ENCODE measurements at regions not wholly inside any gene's neighbourhood (a gene's known extent, or its start where the extent isn't known, plus 50 kb on each side); places are given as distances from the start of the nearest gene placed in this dataset.

- peaks cover 0 to 4% of the 10 kb centered on the region in 2 donors for H3K4me1 ChIP-seq
- no peaks in the 10 kb centered on the region for H3K36me3 ChIP-seq
- H3K27me3 ChIP-seq: no peaks in the 10 kb centered on the region
- peak overlapping the region; percentile 81 to 93 for H3K27ac ChIP-seq
- peak overlapping the region; percentile 57 to 62 for H3K4me3 ChIP-seq
- intact Hi-C loops (cut with DNase I; ENCODE audit: low total_unique reads): no loop called here
- DNase-seq: peak; percentile 16 to 27
- no peaks in the 10 kb centered on the region for H3K9me3 ChIP-seq
- TF ChIP-seq, protein P1, sequence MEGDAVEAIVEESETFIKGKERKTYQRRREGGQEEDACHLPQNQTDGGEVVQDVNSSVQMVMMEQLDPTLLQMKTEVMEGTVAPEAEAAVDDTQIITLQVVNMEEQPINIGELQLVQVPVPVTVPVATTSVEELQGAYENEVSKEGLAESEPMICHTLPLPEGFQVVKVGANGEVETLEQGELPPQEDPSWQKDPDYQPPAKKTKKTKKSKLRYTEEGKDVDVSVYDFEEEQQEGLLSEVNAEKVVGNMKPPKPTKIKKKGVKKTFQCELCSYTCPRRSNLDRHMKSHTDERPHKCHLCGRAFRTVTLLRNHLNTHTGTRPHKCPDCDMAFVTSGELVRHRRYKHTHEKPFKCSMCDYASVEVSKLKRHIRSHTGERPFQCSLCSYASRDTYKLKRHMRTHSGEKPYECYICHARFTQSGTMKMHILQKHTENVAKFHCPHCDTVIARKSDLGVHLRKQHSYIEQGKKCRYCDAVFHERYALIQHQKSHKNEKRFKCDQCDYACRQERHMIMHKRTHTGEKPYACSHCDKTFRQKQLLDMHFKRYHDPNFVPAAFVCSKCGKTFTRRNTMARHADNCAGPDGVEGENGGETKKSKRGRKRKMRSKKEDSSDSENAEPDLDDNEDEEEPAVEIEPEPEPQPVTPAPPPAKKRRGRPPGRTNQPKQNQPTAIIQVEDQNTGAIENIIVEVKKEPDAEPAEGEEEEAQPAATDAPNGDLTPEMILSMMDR (IDR thresholded peaks at IDR 0.05): peak in 1 of 4 experiments; percentile 24
- TF ChIP-seq POLR2A (IDR thresholded peaks at IDR 0.05): no peak
These were observed 326.9 kb downstream of the SH3GL2 start for GRCh38 chr9:17905781-17906175.

- intact Hi-C loops (cut with DNase I; ENCODE audit: low total_unique reads): no loop called here
- no peak for TF ChIP-seq POLR2A (IDR thresholded peaks at IDR 0.05)
- TF ChIP-seq, protein P1 (IDR thresholded peaks at IDR 0.05): no peak
- Histone ChIP-seq H3K27me3 (no peaks in the 10 kb centered on the region), H3K27ac (peak overlapping the region; percentile 81 to 93), H3K36me3 (no peaks in the 10 kb centered on the region), H3K9me3 (no peaks in the 10 kb centered on the region), H3K4me3 (peak overlapping the region; percentile 57 to 62), H3K4me1 (peaks cover 0 to 4% of the 10 kb centered on the region in 2 donors)
- peak; percentile 47 to 63 for DNase-seq
These were observed 327.4 kb downstream of the SH3GL2 start for GRCh38 chr9:17906176-17906840.

DNA sequence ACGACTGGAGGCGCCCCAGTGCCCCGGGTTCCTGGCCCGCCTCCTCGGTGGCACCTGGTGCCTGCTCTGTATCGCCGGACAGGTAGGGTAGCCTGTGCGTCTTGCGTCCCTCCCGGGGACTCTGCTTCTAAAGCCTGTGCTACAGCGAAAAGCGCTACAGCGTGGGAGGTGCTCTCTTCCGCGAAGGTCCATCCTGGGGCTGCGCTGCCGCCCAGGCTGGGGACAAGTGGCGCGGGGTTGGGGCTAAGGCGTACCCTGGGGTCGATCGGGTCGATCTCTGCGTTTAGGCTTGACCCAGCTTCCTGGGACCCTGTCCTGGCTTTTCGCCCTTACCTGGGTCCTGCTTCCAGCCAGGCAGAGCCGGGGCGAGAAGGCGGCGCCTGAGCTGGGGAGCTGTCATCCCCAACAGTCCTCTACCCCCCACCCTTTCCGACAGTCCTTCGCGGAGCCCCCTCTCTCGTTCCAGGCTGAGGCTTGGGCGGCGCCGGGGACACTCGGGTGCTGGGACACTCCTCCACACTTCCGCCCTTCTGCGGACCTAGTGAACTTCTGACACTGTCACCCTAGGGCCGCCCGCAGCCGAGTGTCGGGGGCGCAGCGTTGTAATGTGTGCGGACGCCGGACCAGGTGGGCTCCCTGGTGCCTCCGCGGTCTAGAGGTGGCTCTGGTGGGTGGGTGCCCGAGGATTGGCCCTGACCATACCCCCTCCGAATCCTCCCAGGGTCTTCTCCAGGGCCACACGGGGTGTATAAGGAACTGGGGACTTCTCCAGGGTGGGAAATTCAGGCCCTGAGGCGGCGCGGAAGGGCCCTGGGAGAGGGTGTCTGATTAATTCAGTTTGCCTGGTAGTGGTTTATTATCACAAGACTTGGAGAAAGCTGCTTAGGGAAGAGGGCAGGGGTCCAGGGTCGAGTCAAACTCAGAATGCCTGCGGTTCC is 328.2 kb downstream of the SH3GL2 start:
- Histone ChIP-seq H3K4me3 (peak overlapping the region; percentile 57 to 62), H3K27ac (peak overlapping the region; percentile 81 to 93), H3K27me3 (no peaks in the 10 kb centered on the region), H3K9me3 (no peaks in the 10 kb centered on the region), H3K36me3 (no peaks in the 10 kb centered on the region), H3K4me1 (peaks cover 0 to 4% of the 10 kb centered on the region in 2 donors)
- intact Hi-C loops (cut with DNase I; ENCODE audit: low total_unique reads): no loop called here
- TF ChIP-seq POLR2A (IDR thresholded peaks at IDR 0.05): no peak
- TF ChIP-seq, protein P1 (IDR thresholded peaks at IDR 0.05): no peak
- peak; percentile 33 to 34 for DNase-seq

- TF ChIP-seq, protein P1 (IDR thresholded peaks at IDR 0.05): no peak
- no peak for TF ChIP-seq POLR2A (IDR thresholded peaks at IDR 0.05)
- Histone ChIP-seq H3K36me3 (no peaks in the 10 kb centered on the region), H3K27me3 (no peaks in the 10 kb centered on the region), H3K9me3 (no peaks in the 10 kb centered on the region), H3K4me3 (peak overlapping the region; percentile 57 to 62), H3K4me1 (peaks cover 0 to 4% of the 10 kb centered on the region in 2 donors), H3K27ac (peak overlapping the region; percentile 81 to 93)
- DNase-seq: no peak
- intact Hi-C loops (cut with DNase I; ENCODE audit: low total_unique reads): no loop called here
These were observed 329.1 kb downstream of the SH3GL2 start for GRCh38 chr9:17907779-17908508.

Data from uterus (tissue), 3 donors.